ENCODE measurements at regions not wholly inside any gene's neighbourhood (a gene's known extent, or its start where the extent isn't known, plus 50 kb on each side); places are given as distances from the start of the nearest gene placed in this dataset.

- H2AFZ ChIP-seq (ENCODE audit: low read length): no peak overlapping the region
Observed at GRCh38 chr11:28910926-28911325, 802.7 kb downstream of the METTL15 start.

DNA sequence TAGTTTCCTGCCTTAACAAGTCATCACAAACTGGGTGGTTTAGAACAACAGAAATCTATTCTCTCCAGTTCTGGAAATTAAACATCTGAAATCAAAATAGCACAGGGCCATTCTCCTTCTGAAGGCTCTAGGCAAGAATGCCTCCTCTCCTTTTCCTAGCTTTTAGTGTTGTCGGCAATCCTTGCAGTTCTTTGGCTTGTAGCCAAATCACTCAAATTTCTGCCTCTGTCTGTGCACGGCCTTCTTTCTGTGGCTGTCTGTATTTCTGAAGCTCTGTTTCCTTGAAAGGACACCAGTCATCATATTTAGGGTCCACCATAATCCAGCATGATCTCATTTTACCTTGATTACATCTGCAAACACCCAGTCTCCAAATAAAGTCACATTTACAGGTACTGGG, 795.5 kb downstream of the METTL15 start:
- Histone ChIP-seq H3K4me1 (ENCODE audit: insufficient read depth, low read length, poor library complexity, severe bottlenecking) (no peaks in the 10 kb centered on the region), H3K36me3 (ENCODE audit: insufficient read depth, low read length) (no peaks in the 10 kb centered on the region), H3K9ac (ENCODE audit: low read depth, low read length, poor library complexity, severe bottlenecking) (no peak overlapping the region), H3K27me3 (ENCODE audit: insufficient read depth, low read length, poor library complexity, severe bottlenecking) (no peaks in the 10 kb centered on the region), H3F3A (ENCODE audit: low read depth) (no peaks in the 10 kb centered on the region), H3K79me2 (ENCODE audit: insufficient read depth, low read length) (no peaks in the 10 kb centered on the region), H3K4me2 (ENCODE audit: low read depth, low read length, poor library complexity, severe bottlenecking) (no peak overlapping the region), H3K9me3 (ENCODE audit: insufficient read depth, low read depth, low read length) (no peaks in the 10 kb centered on the region), H3K9me2 (replicated peaks; ENCODE audit: low read depth, low read length) (no peaks in the 10 kb centered on the region), H3K4me3 (ENCODE audit: low read length, poor library complexity, severe bottlenecking) (no peak overlapping the region), H4K20me1 (ENCODE audit: insufficient read depth, low read length, poor library complexity, severe bottlenecking) (no peaks in the 10 kb centered on the region), H2AFZ (ENCODE audit: low read length) (no peak overlapping the region)
- no peak for TF ChIP-seq EZH2phosphoT487 (IDR thresholded peaks at IDR 0.05; ENCODE audit: borderline replicate concordance)
- TF ChIP-seq CTCF (conservative IDR thresholded peaks at IDR 0.05; ENCODE audit: low read length): no peak

More at GRCh38 chr11:28910926-28911325, 802.7 kb downstream of the METTL15 start:
- Histone ChIP-seq H3K79me2 (ENCODE audit: insufficient read depth, low read length) (no peaks in the 10 kb centered on the region), H3K4me3 (ENCODE audit: low read length, poor library complexity, severe bottlenecking) (no peak overlapping the region), H3F3A (ENCODE audit: low read depth) (no peaks in the 10 kb centered on the region), H4K20me1 (ENCODE audit: insufficient read depth, low read length, poor library complexity, severe bottlenecking) (no peaks in the 10 kb centered on the region), H3K27me3 (ENCODE audit: insufficient read depth, low read length, poor library complexity, severe bottlenecking) (no peaks in the 10 kb centered on the region), H3K36me3 (ENCODE audit: insufficient read depth, low read length) (no peaks in the 10 kb centered on the region), H3K4me2 (ENCODE audit: low read depth, low read length, poor library complexity, severe bottlenecking) (no peak overlapping the region), H3K4me1 (ENCODE audit: insufficient read depth, low read length, poor library complexity, severe bottlenecking) (no peaks in the 10 kb centered on the region), H3K9me3 (ENCODE audit: insufficient read depth, low read depth, low read length) (no peaks in the 10 kb centered on the region), H3K9me2 (replicated peaks; ENCODE audit: low read depth, low read length) (no peaks in the 10 kb centered on the region), H3K9ac (ENCODE audit: low read depth, low read length, poor library complexity, severe bottlenecking) (no peak overlapping the region)
- no peak for TF ChIP-seq CTCF (conservative IDR thresholded peaks at IDR 0.05; ENCODE audit: low read length)
- no peak for TF ChIP-seq EZH2phosphoT487 (IDR thresholded peaks at IDR 0.05; ENCODE audit: borderline replicate concordance)

DNA sequence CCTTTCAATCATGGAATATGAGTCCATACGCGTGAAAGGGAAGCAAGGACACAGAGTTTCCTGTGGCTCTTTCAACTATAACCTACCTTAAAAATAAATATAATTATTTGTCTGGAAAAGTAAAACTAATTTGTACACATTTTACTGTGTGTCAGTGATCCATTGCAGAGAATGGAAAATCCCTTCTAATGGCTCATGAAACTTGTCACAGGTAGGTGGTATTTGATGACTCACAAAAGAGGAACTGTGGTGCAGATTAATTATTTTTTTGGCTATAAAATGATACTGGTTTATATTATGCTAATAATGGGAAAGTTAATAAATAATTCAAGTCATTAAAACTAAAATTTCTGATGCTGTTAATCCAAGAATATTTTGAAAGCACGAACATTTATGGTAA, 792.2 kb downstream of the METTL15 start:
- no peak overlapping the region for H3K4me3 ChIP-seq (ENCODE audit: low read length, poor library complexity, severe bottlenecking)
- no peak overlapping the region for H3K4me2 ChIP-seq (ENCODE audit: low read depth, low read length, poor library complexity, severe bottlenecking)
- no peaks in the 10 kb centered on the region for H3K9me3 ChIP-seq (ENCODE audit: insufficient read depth, low read depth, low read length)
- no peaks in the 10 kb centered on the region for H3K27me3 ChIP-seq (ENCODE audit: insufficient read depth, low read length, poor library complexity, severe bottlenecking)
- H3K36me3 ChIP-seq (ENCODE audit: insufficient read depth, low read length): no peaks in the 10 kb centered on the region
- no peaks in the 10 kb centered on the region for H4K20me1 ChIP-seq (ENCODE audit: insufficient read depth, low read length, poor library complexity, severe bottlenecking)
- H2AFZ ChIP-seq (ENCODE audit: low read length): no peak overlapping the region
- no peak overlapping the region for H3K9ac ChIP-seq (ENCODE audit: low read depth, low read length, poor library complexity, severe bottlenecking)
- no peaks in the 10 kb centered on the region for H3K79me2 ChIP-seq (ENCODE audit: insufficient read depth, low read length)
- TF ChIP-seq CTCF (conservative IDR thresholded peaks at IDR 0.05; ENCODE audit: low read length): no peak
- TF ChIP-seq EZH2phosphoT487 (IDR thresholded peaks at IDR 0.05; ENCODE audit: borderline replicate concordance): no peak
- no peaks in the 10 kb centered on the region for H3F3A ChIP-seq (ENCODE audit: low read depth)
- no peaks in the 10 kb centered on the region for H3K9me2 ChIP-seq (replicated peaks; ENCODE audit: low read depth, low read length)
- H3K4me1 ChIP-seq (ENCODE audit: insufficient read depth, low read length, poor library complexity, severe bottlenecking): no peaks in the 10 kb centered on the region

Measured in Loucy (cell line).